ENCODE measurements at regions not wholly inside any gene's neighbourhood (a gene's known extent, or its start where the extent isn't known, plus 50 kb on each side); places are given as distances from the start of the nearest gene placed in this dataset.

- DNase-seq (ENCODE audit: low read depth in 2 of 3, low spot score in 1 of 3), result no peak
Observed at GRCh38 chr16:6027733-6028132, 930.1 kb upstream of the EEF2KMT start.

GRCh38 chr16:6023449-6023848 is 925.9 kb upstream of the EEF2KMT start:
- DNase-seq (ENCODE audit: low read depth in 2 of 3, low spot score in 1 of 3), result no peak

GRCh38 chr16:6021276-6021943 is 923.8 kb upstream of the EEF2KMT start:
- DNase-seq (ENCODE audit: low read depth in 2 of 3, low spot score in 1 of 3), result no peak

- DNase-seq (ENCODE audit: low read depth in 2 of 3, low spot score in 1 of 3), result no peak
Observed at GRCh38 chr16:6020162-6020985, 922.8 kb upstream of the EEF2KMT start.

GRCh38 chr16:6019490-6019991 is 921.9 kb upstream of the EEF2KMT start:
- no peak for DNase-seq (ENCODE audit: low read depth in 2 of 3, low spot score in 1 of 3)

- no peak for DNase-seq (ENCODE audit: low read depth in 2 of 3, low spot score in 1 of 3)
Observed at GRCh38 chr16:6018848-6019489, 921.4 kb upstream of the EEF2KMT start.

- DNase-seq (ENCODE audit: low read depth in 2 of 3, low spot score in 1 of 3), result no peak
Observed at GRCh38 chr16:6016530-6017184, 919.1 kb upstream of the EEF2KMT start.

- no peak for DNase-seq (ENCODE audit: low read depth in 2 of 3, low spot score in 1 of 3)
Observed at GRCh38 chr16:6012716-6013115, 915.1 kb upstream of the EEF2KMT start.

GRCh38 chr16:6009151-6009550 is 911.6 kb upstream of the EEF2KMT start:
- no peak for DNase-seq (ENCODE audit: low read depth in 2 of 3, low spot score in 1 of 3)

GRCh38 chr16:6008670-6009069 is 911.1 kb upstream of the EEF2KMT start:
- no peak for DNase-seq (ENCODE audit: low read depth in 2 of 3, low spot score in 1 of 3)

GRCh38 chr16:5993356-5993755 is 895.8 kb upstream of the EEF2KMT start:
- no peak for DNase-seq (ENCODE audit: low read depth in 2 of 3, low spot score in 1 of 3)

- no peak for DNase-seq (ENCODE audit: low read depth in 2 of 3, low spot score in 1 of 3)
Observed at GRCh38 chr16:5982979-5983378, 885.4 kb upstream of the EEF2KMT start.

- DNase-seq (ENCODE audit: low read depth in 2 of 3, low spot score in 1 of 3), result no peak
Observed at GRCh38 chr16:5979905-5980550, 882.4 kb upstream of the EEF2KMT start.

- DNase-seq (ENCODE audit: low read depth in 2 of 3, low spot score in 1 of 3), result no peak
Observed at GRCh38 chr16:5977329-5977728, 879.7 kb upstream of the EEF2KMT start.

- no peak for DNase-seq (ENCODE audit: low read depth in 2 of 3, low spot score in 1 of 3)
Observed at GRCh38 chr16:5972747-5973146, 875.2 kb upstream of the EEF2KMT start.

GRCh38 chr16:5971924-5972323 is 874.3 kb upstream of the EEF2KMT start:
- DNase-seq (ENCODE audit: low read depth in 2 of 3, low spot score in 1 of 3), result no peak

- no peak for DNase-seq (ENCODE audit: low read depth in 2 of 3, low spot score in 1 of 3)
Observed at GRCh38 chr16:5971106-5971505, 873.5 kb upstream of the EEF2KMT start.

- no peak for DNase-seq (ENCODE audit: low read depth in 2 of 3, low spot score in 1 of 3)
Observed at GRCh38 chr16:5966004-5966403, 868.4 kb upstream of the EEF2KMT start.

GRCh38 chr16:5965321-5965720 is 867.7 kb upstream of the EEF2KMT start:
- no peak for DNase-seq (ENCODE audit: low read depth in 2 of 3, low spot score in 1 of 3)

- no peak for DNase-seq (ENCODE audit: low read depth in 2 of 3, low spot score in 1 of 3)
Observed at GRCh38 chr16:5951486-5951885, 853.9 kb upstream of the EEF2KMT start.

- DNase-seq (ENCODE audit: low read depth in 2 of 3, low spot score in 1 of 3), result no peak
Observed at GRCh38 chr16:5944971-5945370, 847.4 kb upstream of the EEF2KMT start.
